Common myeloid progenitor, CD34-positive (primary cell): ENCODE measurements at regions not wholly inside any gene's neighbourhood (a gene's known extent, or its start where the extent isn't known, plus 50 kb on each side); places are given as distances from the start of the nearest gene placed in this dataset.
"Not testable (repeated sequence)": the region's sequence is repeated elsewhere in the genome, so short reads cannot be mapped to it uniquely, and the experiment has no call there.

Experiments used
- CTCF ChIA-PET: fragments of 350-600 bp; sonication (Branson Sonifier 250); formaldehyde crosslinking; loops from one replicate; lab custom pipeline; 2021; ENCODE audit warnings: antibody characterized with exemption; lab: Charles Lee
- POLR2A ChIA-PET: fragments of 350-600 bp; sonication (Branson Sonifier 250); formaldehyde crosslinking; loops from one replicate; lab custom pipeline; 2021; ENCODE audit warnings: antibody characterized with exemption; lab: Charles Lee
- DNase-seq, 3 donors: peaks; one replicate each; pipeline versions ENCODE4 v3.0.0 to v3.0.0-alpha.2; 2013
- H3K27ac ChIP-seq, 2 experiments: 1 replicate in 1 of 2; 2 replicates in 1 of 2; pipeline ENCODE4 v1.7.0; 2013; ENCODE audit warnings: inconsistent platforms in 2 of 2, low read length in 2 of 2, mild to moderate bottlenecking in 2 of 2, low read depth in 1 of 2, moderate library complexity in 1 of 2; ENCODE audit not compliant: severe bottlenecking in 2 of 2, insufficient read depth in 1 of 2, poor library complexity in 1 of 2
- H3K27me3 ChIP-seq, 5 experiments: replicated peaks in 2 of 5; 1 replicate in 3 of 5; 2 replicates in 2 of 5; pipeline versions ENCODE4 v1.6.1 to v1.7.0; 2013; ENCODE audit warnings: low read length in 4 of 5, mild to moderate bottlenecking in 2 of 5, moderate library complexity in 2 of 5, inconsistent platforms in 1 of 5; ENCODE audit not compliant: insufficient read depth in 5 of 5, control insufficient read depth in 4 of 5
- H3K36me3 ChIP-seq, 4 experiments: 1 replicate in 2 of 4; 2 replicates in 2 of 4; pipeline versions ENCODE4 v1.6.1 to v1.7.0; 2013; ENCODE audit warnings: low read length in 3 of 4, control low read depth in 1 of 4, mild to moderate bottlenecking in 1 of 4; ENCODE audit not compliant: control insufficient read depth in 4 of 4, insufficient read depth in 4 of 4
- H3K4me1 ChIP-seq, 4 experiments: 1 replicate in 3 of 4; 2 replicates in 1 of 4; pipeline versions ENCODE4 v1.6.1 to v1.7.1; 2013; ENCODE audit warnings: low read length in 3 of 4, mild to moderate bottlenecking in 3 of 4, control low read depth in 1 of 4, inconsistent platforms in 1 of 4, moderate library complexity in 1 of 4; ENCODE audit not compliant: control insufficient read depth in 4 of 4, insufficient read depth in 4 of 4; ENCODE audit errors: control extremely low read depth in 1 of 4
- H3K4me3 ChIP-seq, 7 experiments: 1 replicate in 4 of 7; 2 replicates in 3 of 7; pipeline versions ENCODE4 v1.5.1 to v1.7.0; 2013; ENCODE audit warnings: mild to moderate bottlenecking in 7 of 7, low read length in 6 of 7, moderate library complexity in 6 of 7, inconsistent platforms in 2 of 7, low read depth in 2 of 7, control low read depth in 1 of 7; ENCODE audit not compliant: insufficient read depth in 4 of 7, control insufficient read depth in 1 of 7; ENCODE audit errors: extremely low read depth in 1 of 7
- H3K9me3 ChIP-seq, 5 experiments: 1 replicate in 4 of 5; 2 replicates in 1 of 5; pipeline versions ENCODE4 v1.6.1 to v1.7.1; 2013; ENCODE audit warnings: low read length in 4 of 5, mild to moderate bottlenecking in 2 of 5, inconsistent platforms in 1 of 5, low read depth in 1 of 5, moderate library complexity in 1 of 5; ENCODE audit not compliant: control insufficient read depth in 4 of 5, insufficient read depth in 2 of 5; ENCODE audit errors: control extremely low read depth in 1 of 5
- WGBS: methylation state at CpG from one replicate; pipeline ENCODE4 v1.1.5; 2013; ENCODE audit not compliant: insufficient coverage; 5-methylcytosine and 5-hydroxymethylcytosine counted together

GRCh38 chr5:108507631-108508030, 125.7 kb upstream of the FBXL17 start:
- no peak overlapping the region for H3K27ac ChIP-seq
- 100% methylated on average over 2 of the region's 2 CpGs for WGBS
- H3K4me1 ChIP-seq = no peaks in the 10 kb centered on the region
- H3K36me3 ChIP-seq = no peaks in the 10 kb centered on the region
- no peaks in the 10 kb centered on the region for H3K9me3 ChIP-seq
- no peak for DNase-seq
- ChIA-PET POLR2A (no interaction called here), CTCF (no interaction called here)
- peaks cover 0 to 2% (median 0%) of the 10 kb centered on the region in 5 experiments for H3K27me3 ChIP-seq
- H3K4me3 ChIP-seq = no peak overlapping the region

- H3K9me3 ChIP-seq = peaks cover 0 to 2% (median 0%) of the 10 kb centered on the region in 5 experiments
- no peaks in the 10 kb centered on the region for H3K36me3 ChIP-seq
- no peak overlapping the region for H3K27ac ChIP-seq
- DNase-seq = no peak
- ChIA-PET POLR2A (no interaction called here), CTCF (no interaction called here)
- WGBS = 100% methylated on average over 2 of the region's 2 CpGs
- H3K27me3 ChIP-seq = peaks cover 0 to 2% (median 0%) of the 10 kb centered on the region in 5 experiments
- no peak overlapping the region for H3K4me3 ChIP-seq
- no peaks in the 10 kb centered on the region for H3K4me1 ChIP-seq
These were observed 123.7 kb upstream of the FBXL17 start for GRCh38 chr5:108505608-108506007.

- ChIA-PET POLR2A (no interaction called here), CTCF (no interaction called here)
- H3K9me3 ChIP-seq = peaks cover 0 to 5% (median 2%) of the 10 kb centered on the region in 5 experiments
- H3K27ac ChIP-seq = no peak overlapping the region
- 100% methylated on average over 1 of the region's 1 CpG for WGBS
- no peaks in the 10 kb centered on the region for H3K36me3 ChIP-seq
- DNase-seq = no peak
- peaks cover 0 to 2% (median 0%) of the 10 kb centered on the region in 5 experiments for H3K27me3 ChIP-seq
- no peak overlapping the region for H3K4me3 ChIP-seq
- no peaks in the 10 kb centered on the region for H3K4me1 ChIP-seq
These were observed 123.1 kb upstream of the FBXL17 start for GRCh38 chr5:108504974-108505373.

- Histone ChIP-seq H3K4me1 (no peaks in the 10 kb centered on the region), H3K36me3 (no peaks in the 10 kb centered on the region), H3K27me3 (peaks cover 0 to 2% (median 0%) of the 10 kb centered on the region in 5 experiments), H3K4me3 (no peak overlapping the region), H3K27ac (no peak overlapping the region), H3K9me3 (peaks cover 0 to 5% (median 3%) of the 10 kb centered on the region in 5 experiments)
- 96% methylated on average over 2 of the region's 2 CpGs for WGBS
- DNase-seq = no peak
- POLR2A ChIA-PET = no interaction called here
- CTCF ChIA-PET = interaction anchor here (1.7 kb wide), 1 partner anchor 244 kb away, joined by 4 read pairs; no protein-coding TSS in a partner anchor
These were observed 122.1 kb upstream of the FBXL17 start for GRCh38 chr5:108503986-108504385.

- H3K4me1 ChIP-seq, DNase-seq, H3K9me3 ChIP-seq, H3K4me3 ChIP-seq, H3K27me3 ChIP-seq, H3K27ac ChIP-seq, CTCF ChIA-PET, H3K36me3 ChIP-seq, POLR2A ChIA-PET: not testable (repeated sequence)
- no CpG with 5 or more reads among the region's 3 CpGs for WGBS
These were observed 113.7 kb upstream of the FBXL17 start for GRCh38 chr5:108495615-108496014.

GRCh38 chr5:108487951-108488350, 106.1 kb upstream of the FBXL17 start:
- Histone ChIP-seq H3K9me3 (peaks cover 0 to 1% (median 0%) of the 10 kb centered on the region in 5 experiments), H3K27ac (no peak overlapping the region), H3K4me3 (no peak overlapping the region), H3K27me3 (peaks cover 0 to 1% (median 0%) of the 10 kb centered on the region in 5 experiments), H3K36me3 (no peaks in the 10 kb centered on the region), H3K4me1 (no peaks in the 10 kb centered on the region)
- WGBS = 100% methylated on average over 1 of the region's 3 CpGs
- ChIA-PET POLR2A (no interaction called here), CTCF (no interaction called here)
- DNase-seq = no peak

GRCh38 chr5:108484035-108484434, 102.1 kb upstream of the FBXL17 start:
- no peaks in the 10 kb centered on the region for H3K36me3 ChIP-seq
- no peak for DNase-seq
- 93% methylated on average over 2 of the region's 3 CpGs for WGBS
- POLR2A ChIA-PET = no interaction called here
- H3K4me1 ChIP-seq = no peaks in the 10 kb centered on the region
- H3K27ac ChIP-seq = no peak overlapping the region
- CTCF ChIA-PET = no interaction called here
- no peak overlapping the region for H3K4me3 ChIP-seq
- peaks cover 0 to 1% (median 0%) of the 10 kb centered on the region in 5 experiments for H3K27me3 ChIP-seq
- no peaks in the 10 kb centered on the region for H3K9me3 ChIP-seq
